NCI-H2227 treated with DMSO at 0.1 percent for 48 hours (cell line): ENCODE measurements at regions not wholly inside any gene's neighbourhood (a gene's known extent, or its start where the extent isn't known, plus 50 kb on each side); places are given as distances from the start of the nearest gene placed in this dataset.
"Not testable (repeated sequence)": the region's sequence is repeated elsewhere in the genome, so short reads cannot be mapped to it uniquely, and the experiment has no call there.

Experiments
- DNase-seq: peaks from one replicate; lab custom pipeline; 2025; lab: John Stamatoyannopoulos, UW

GRCh38 chr6:121688974-121689373 is 253.5 kb downstream of the GJA1 start:
- DNase-seq = no peak

GRCh38 chr6:121691126-121691551 is 255.7 kb downstream of the GJA1 start:
- no peak for DNase-seq

- no peak for DNase-seq
Measured at GRCh38 chr6:121694389-121694788, 258.9 kb downstream of the GJA1 start.

- DNase-seq = no peak
Measured at GRCh38 chr6:121694801-121695251, 259.4 kb downstream of the GJA1 start.

GRCh38 chr6:121695329-121695728 is 259.9 kb downstream of the GJA1 start:
- no peak for DNase-seq

- no peak for DNase-seq
Measured at GRCh38 chr6:121697921-121698320, 262.5 kb downstream of the GJA1 start.

- no peak for DNase-seq
Measured at GRCh38 chr6:121698617-121699016, 263.2 kb downstream of the GJA1 start.

GRCh38 chr6:121703129-121703528 is 267.7 kb downstream of the GJA1 start:
- DNase-seq = not testable (repeated sequence)

- DNase-seq = no peak
Measured at GRCh38 chr6:121711472-121711871, 276.0 kb downstream of the GJA1 start.

GRCh38 chr6:121717686-121718085 is 282.2 kb downstream of the GJA1 start:
- no peak for DNase-seq

- DNase-seq = not testable (repeated sequence)
Measured at GRCh38 chr6:121720867-121721266, 285.4 kb downstream of the GJA1 start.

GRCh38 chr6:121723623-121724022 is 288.2 kb downstream of the GJA1 start:
- DNase-seq = no peak

GRCh38 chr6:121724576-121724975 is 289.1 kb downstream of the GJA1 start:
- no peak for DNase-seq

GRCh38 chr6:121726596-121726995 is 291.1 kb downstream of the GJA1 start:
- DNase-seq = no peak

- no peak for DNase-seq
Measured at GRCh38 chr6:121730616-121731015, 295.2 kb downstream of the GJA1 start.

GRCh38 chr6:121731381-121731780 is 295.9 kb downstream of the GJA1 start:
- DNase-seq = no peak

- no peak for DNase-seq
Measured at GRCh38 chr6:121732641-121733040, 297.2 kb downstream of the GJA1 start.

GRCh38 chr6:121733234-121733633 is 297.8 kb downstream of the GJA1 start:
- no peak for DNase-seq

GRCh38 chr6:121740188-121740587 is 304.7 kb downstream of the GJA1 start:
- DNase-seq = not testable (repeated sequence)

- no peak for DNase-seq
Measured at GRCh38 chr6:121743691-121744090, 308.2 kb downstream of the GJA1 start.

- DNase-seq = no peak
Measured at GRCh38 chr6:121748376-121748775, 312.9 kb downstream of the GJA1 start.

- DNase-seq = no peak
Measured at GRCh38 chr6:121748850-121749249, 313.4 kb downstream of the GJA1 start.

GRCh38 chr6:121755485-121755884 is 320.0 kb downstream of the GJA1 start:
- no peak for DNase-seq

- DNase-seq = no peak
Measured at GRCh38 chr6:121756666-121757065, 321.2 kb downstream of the GJA1 start.

GRCh38 chr6:121759370-121759769 is 323.9 kb downstream of the GJA1 start:
- no peak for DNase-seq
